ENCODE measurements at regions not wholly inside any gene's neighbourhood (a gene's known extent, or its start where the extent isn't known, plus 50 kb on each side); places are given as distances from the start of the nearest gene placed in this dataset.
"Not testable (repeated sequence)": the region's sequence is repeated elsewhere in the genome, so short reads cannot be mapped to it uniquely, and the experiment has no call there.

GRCh38 chr5:83001796-83002381 is 75.3 kb downstream of the TMEM167A start:
- no peak for FAIRE-seq

GRCh38 chr5:83000922-83001321 is 76.3 kb downstream of the TMEM167A start:
- FAIRE-seq, result no peak

GRCh38 chr5:83000428-83000827 is 76.8 kb downstream of the TMEM167A start:
- FAIRE-seq, result no peak

- no peak for FAIRE-seq
These were observed 83.8 kb downstream of the TMEM167A start for GRCh38 chr5:82993416-82993815.

- FAIRE-seq, result no peak
These were observed 84.5 kb downstream of the TMEM167A start for GRCh38 chr5:82992646-82993045.

- no peak for FAIRE-seq
These were observed 85.4 kb downstream of the TMEM167A start for GRCh38 chr5:82991678-82992323.

DNA sequence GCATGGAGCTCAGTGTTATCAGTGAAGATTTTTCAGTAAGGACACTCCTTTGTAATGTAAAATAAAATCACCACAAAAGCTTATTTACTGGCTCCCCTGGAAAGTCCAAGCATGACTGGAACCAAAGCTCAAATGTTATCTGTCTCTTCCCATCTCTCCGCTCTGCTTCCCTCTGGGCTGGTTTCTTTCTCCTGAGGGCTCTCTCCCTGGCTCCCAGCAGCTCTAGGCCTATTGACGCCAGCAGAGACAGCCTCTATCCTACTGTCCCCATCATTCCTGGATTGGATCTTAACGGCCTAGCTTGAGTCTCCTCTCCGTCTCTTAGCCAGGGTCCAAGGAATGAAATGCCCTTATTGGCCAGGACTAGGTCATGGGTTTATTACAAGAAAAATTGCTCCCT is 86.1 kb downstream of the TMEM167A start:
- no peak for FAIRE-seq

- FAIRE-seq, result no peak
These were observed 90.0 kb downstream of the TMEM167A start for GRCh38 chr5:82987188-82987587.

DNA sequence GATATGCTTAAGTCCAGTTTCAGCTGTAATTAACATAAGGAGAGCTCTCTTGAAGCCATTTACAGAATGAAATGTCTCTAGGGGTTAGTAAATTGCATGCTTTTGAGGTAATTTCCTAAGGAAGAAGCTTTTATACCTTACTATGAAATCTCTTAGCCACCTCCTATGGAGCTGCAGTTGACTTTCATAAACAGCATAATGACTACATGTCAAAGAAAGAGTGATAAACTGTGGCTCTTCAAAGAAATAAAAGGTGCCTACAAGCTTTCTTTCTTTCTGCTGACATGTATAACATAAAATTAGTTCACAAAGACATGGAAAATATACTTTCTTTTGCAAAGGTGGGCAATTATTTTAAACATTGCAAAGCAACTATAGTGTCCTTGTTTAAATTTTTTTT is 90.8 kb downstream of the TMEM167A start:
- no peak for FAIRE-seq

GRCh38 chr5:82985763-82986162 is 91.4 kb downstream of the TMEM167A start:
- FAIRE-seq, result no peak

GRCh38 chr5:82984786-82985735 is 92.1 kb downstream of the TMEM167A start:
- no peak for FAIRE-seq

DNA sequence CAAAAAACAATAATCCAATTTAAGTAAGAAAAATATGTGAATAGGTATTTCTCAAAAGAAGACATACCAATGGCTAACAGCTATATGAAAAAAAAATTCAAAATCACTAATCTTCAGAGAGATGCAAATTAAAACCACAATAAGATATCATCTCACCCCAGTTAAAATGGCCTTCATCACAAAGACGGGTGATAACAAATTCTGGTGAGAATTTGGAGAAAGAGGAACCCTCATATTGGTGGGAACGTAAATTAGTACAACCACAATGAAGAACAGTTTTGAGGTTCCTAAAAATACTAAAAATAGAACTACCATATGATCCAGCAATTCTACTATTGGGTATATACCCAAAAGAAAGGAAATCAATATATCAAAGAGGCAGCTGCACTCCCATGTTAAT is 94.3 kb downstream of the TMEM167A start:
- FAIRE-seq, result no peak

DNA sequence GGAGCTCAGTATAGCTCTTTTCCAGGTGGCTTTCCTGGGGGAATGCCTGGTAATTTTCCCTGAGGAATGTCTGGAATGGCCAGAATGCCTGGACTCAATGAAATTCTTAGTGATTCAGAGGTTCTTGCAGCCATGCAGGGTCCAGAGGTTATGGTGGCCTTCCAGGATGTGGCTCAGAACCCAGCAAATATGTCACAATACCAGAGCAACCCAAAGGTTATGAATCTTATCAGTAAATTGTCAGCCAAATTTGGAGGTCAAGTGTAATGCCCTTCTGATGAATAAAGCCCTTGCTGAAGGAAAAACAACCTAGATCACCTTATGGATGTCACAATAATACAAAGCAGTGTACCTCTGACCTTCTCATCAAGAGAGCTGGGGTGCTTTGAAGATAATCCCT is 100.3 kb downstream of the TMEM167A start:
- not testable (repeated sequence) for FAIRE-seq

DNA sequence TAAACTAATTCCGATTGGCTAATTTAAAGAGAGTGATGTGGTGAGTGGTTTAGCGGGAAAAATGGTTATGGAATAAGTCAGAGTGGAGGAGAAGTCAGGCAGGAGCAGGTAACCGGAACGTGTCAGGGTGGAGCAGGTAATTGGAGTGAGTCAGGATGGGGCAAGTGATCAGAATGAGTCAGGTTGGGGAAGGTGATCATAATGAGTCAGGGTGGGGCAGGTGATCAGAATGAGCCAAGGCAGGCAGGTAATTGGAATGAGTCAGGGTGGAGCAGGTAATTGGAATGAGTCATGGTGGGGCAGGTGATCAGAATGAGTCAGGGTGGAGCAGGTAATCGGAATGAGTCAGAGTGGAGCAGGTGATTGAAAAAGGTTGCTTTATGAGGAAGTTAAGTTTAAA is 101.4 kb downstream of the TMEM167A start:
- FAIRE-seq, result no peak

GRCh38 chr5:82975396-82975795 is 101.8 kb downstream of the TMEM167A start:
- no peak for FAIRE-seq

- FAIRE-seq, result not testable (repeated sequence)
These were observed 102.8 kb downstream of the TMEM167A start for GRCh38 chr5:82974346-82974745.

DNA sequence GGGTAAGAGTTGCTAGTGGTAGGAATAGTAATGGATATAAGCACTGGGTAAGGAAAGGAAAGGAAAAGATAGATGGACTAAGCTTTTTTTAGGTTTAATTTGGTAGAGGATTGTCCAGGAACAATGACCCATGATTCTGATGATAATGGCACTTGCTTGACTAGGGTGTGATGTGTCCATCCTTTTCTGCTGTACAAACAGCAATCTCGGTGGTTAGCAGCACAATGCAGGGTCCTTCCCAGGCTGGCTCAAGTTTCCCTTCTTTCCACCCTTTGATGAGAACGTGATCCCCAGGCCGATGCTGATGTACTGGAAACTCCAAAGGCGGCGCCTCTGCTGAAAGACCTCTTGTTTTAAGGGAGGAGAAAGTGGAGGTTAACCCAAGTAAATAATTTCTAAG is 105.3 kb downstream of the TMEM167A start:
- no peak for FAIRE-seq

- FAIRE-seq, result not testable (repeated sequence)
These were observed 106.0 kb downstream of the TMEM167A start for GRCh38 chr5:82971034-82971806.

DNA sequence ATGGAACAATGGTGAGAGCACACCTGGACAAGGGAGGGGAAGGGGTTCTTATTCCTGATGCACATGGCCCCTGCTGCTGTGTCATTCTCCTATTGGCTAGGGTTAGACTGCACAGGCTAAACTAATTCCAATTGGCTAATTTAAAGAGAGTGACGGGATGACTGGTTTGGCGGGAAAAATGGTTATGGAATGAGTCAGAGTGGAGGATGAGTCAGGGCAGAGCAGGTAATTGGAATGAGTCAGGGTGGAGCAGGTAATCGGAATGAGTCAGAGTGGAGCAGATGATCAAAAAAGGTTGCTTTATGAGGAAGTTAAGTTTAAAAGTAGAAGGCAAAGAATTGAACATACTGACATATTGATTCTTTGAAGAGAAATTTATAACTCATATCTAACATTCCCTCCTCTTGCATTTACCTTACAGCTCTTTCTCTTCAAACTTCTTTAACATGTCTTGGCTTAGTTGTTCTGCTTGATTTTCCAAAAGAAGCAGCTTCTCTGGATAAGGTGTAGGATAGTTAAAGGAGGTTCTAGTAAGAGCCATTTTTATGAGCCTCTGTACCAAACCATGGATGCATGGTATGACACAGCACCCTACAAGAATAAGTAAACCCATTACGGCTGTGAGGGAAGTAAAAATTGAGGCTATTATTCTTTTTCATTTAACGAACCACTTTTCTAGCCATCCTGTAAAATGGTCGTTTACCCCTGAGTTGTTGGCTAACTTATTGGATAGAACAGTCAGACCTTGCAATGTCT is 107.8 kb downstream of the TMEM167A start:
- not testable (repeated sequence) for FAIRE-seq

GRCh38 chr5:82967072-82967471 is 110.1 kb downstream of the TMEM167A start:
- FAIRE-seq, result no peak

- FAIRE-seq, result no peak
These were observed 117.7 kb downstream of the TMEM167A start for GRCh38 chr5:82959466-82959865.

DNA sequence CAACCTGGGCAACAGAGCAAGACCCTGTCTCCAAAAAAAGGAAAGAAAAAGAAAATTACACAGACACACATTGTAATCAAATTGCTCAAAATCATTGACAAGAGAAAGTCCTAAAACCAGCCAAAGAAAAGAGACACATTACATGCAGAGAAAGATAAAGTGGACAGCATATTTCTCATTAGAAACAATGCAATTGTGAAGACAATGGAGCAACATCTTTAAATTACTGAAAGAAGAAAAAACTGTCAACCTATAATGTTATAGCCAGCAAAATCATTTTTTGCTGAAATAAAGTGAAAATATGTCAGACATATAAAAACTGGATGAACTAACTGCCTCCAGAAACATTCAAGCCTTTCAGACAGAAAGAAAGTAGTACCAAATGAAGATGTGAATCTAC is 120.6 kb downstream of the TMEM167A start:
- no peak for FAIRE-seq

Measured in A204.1 (cell line).